ENCODE measurements at regions not wholly inside any gene's neighbourhood (a gene's known extent, or its start where the extent isn't known, plus 50 kb on each side); places are given as distances from the start of the nearest gene placed in this dataset.

DNA sequence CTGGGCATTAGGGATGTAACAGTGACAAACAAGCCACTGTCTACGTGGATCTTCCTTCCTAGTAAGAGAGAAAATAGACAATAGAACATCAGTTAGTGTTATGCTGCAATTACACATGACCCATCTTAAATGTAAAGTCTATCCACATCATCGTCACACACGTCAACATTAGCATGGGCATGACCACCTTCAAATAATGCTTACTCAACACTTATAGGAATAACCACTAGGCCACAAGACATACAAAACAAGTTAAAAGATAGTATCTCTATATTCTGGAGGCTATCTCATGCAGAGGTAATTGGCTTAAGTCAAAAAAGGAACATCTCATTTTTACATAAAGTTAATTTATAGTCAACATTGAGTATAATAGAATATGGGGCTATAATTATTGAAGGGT, 156.5 kb downstream of the MOXD1 start:
- no peak for TF ChIP-seq CTCF (conservative IDR thresholded peaks at IDR 0.05)
- H3K9me3 Mint-ChIP-seq: peaks cover 2% of the 10 kb centered on the region
- DNase-seq (ENCODE audit: low read depth, low spot score): no peak
- no peaks in the 10 kb centered on the region for H3K4me1 Mint-ChIP-seq
- H3K36me3 Mint-ChIP-seq (ENCODE audit: low read depth): no peaks in the 10 kb centered on the region
- no peak overlapping the region for H3K27ac Mint-ChIP-seq (ENCODE audit: unreplicated experiment)
- no peaks in the 10 kb centered on the region for H3K27me3 Mint-ChIP-seq (ENCODE audit: low read depth)
- H3K4me3 Mint-ChIP-seq: no peak overlapping the region

GRCh38 chr6:132236744-132237143, 164.5 kb downstream of the MOXD1 start:
- Mint-ChIP-seq H3K27me3 (ENCODE audit: low read depth) (no peaks in the 10 kb centered on the region), H3K4me1 (peaks cover 9% of the 10 kb centered on the region), H3K4me3 (no peak overlapping the region), H3K9me3 (no peaks in the 10 kb centered on the region), H3K36me3 (ENCODE audit: low read depth) (no peaks in the 10 kb centered on the region), H3K27ac (ENCODE audit: unreplicated experiment) (no peak overlapping the region)
- no peak for DNase-seq (ENCODE audit: low read depth, low spot score)
- no peak for TF ChIP-seq CTCF (conservative IDR thresholded peaks at IDR 0.05)

GRCh38 chr6:132236281-132236680, 165.0 kb downstream of the MOXD1 start:
- Mint-ChIP-seq H3K36me3 (ENCODE audit: low read depth) (no peaks in the 10 kb centered on the region), H3K4me1 (peaks cover 9% of the 10 kb centered on the region), H3K4me3 (no peak overlapping the region), H3K9me3 (no peaks in the 10 kb centered on the region), H3K27me3 (ENCODE audit: low read depth) (no peaks in the 10 kb centered on the region), H3K27ac (ENCODE audit: unreplicated experiment) (no peak overlapping the region)
- no peak for DNase-seq (ENCODE audit: low read depth, low spot score)
- no peak for TF ChIP-seq CTCF (conservative IDR thresholded peaks at IDR 0.05)

DNA sequence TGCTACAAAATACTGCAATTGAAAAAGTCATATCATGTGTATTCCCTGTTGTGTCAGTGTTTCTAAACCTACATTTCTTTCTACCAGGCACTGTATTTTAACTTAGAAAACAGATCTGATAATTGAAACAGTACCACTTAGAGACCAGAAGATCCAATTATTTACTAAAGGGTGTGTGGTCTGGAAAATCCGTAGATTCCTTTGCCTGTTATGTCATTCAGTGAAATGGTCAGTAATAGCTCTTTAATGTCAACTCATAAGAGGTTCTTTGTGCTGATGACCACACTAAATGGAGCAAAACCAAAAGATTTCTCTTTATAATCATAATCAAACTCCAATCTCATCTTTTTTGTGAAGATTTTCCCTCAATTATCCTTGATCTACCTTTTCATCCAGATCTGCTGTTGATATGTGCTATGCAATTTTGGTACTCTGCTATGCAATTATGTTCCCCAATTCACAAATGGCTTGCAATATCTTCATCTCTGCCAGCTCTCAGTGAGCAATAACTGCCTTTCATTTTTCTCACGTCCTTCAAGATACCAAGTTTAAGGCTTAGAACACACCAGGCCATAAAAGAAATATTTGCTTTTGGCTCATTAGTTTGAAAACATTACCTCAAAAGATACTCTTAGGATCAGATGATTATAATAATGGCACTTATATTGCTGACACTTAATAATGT, 165.5 kb downstream of the MOXD1 start:
- no peak overlapping the region for H3K27ac Mint-ChIP-seq (ENCODE audit: unreplicated experiment)
- no peak for TF ChIP-seq CTCF (conservative IDR thresholded peaks at IDR 0.05)
- H3K4me1 Mint-ChIP-seq: peaks cover 9% of the 10 kb centered on the region
- no peaks in the 10 kb centered on the region for H3K36me3 Mint-ChIP-seq (ENCODE audit: low read depth)
- no peaks in the 10 kb centered on the region for H3K9me3 Mint-ChIP-seq
- no peak for DNase-seq (ENCODE audit: low read depth, low spot score)
- H3K4me3 Mint-ChIP-seq: no peak overlapping the region
- no peaks in the 10 kb centered on the region for H3K27me3 Mint-ChIP-seq (ENCODE audit: low read depth)

- DNase-seq (ENCODE audit: low read depth, low spot score): no peak
- H3K4me1 Mint-ChIP-seq: peaks cover 9% of the 10 kb centered on the region
- no peaks in the 10 kb centered on the region for H3K36me3 Mint-ChIP-seq (ENCODE audit: low read depth)
- H3K4me3 Mint-ChIP-seq: no peak overlapping the region
- H3K27ac Mint-ChIP-seq (ENCODE audit: unreplicated experiment): no peak overlapping the region
- no peaks in the 10 kb centered on the region for H3K9me3 Mint-ChIP-seq
- no peak for TF ChIP-seq CTCF (conservative IDR thresholded peaks at IDR 0.05)
- no peaks in the 10 kb centered on the region for H3K27me3 Mint-ChIP-seq (ENCODE audit: low read depth)
These were observed 166.9 kb downstream of the MOXD1 start for GRCh38 chr6:132234356-132234755.

Data from neural crest cell (in vitro differentiated cells).